ENCODE measurements at regions not wholly inside any gene's neighbourhood (a gene's known extent, or its start where the extent isn't known, plus 50 kb on each side); places are given as distances from the start of the nearest gene placed in this dataset.

DNA sequence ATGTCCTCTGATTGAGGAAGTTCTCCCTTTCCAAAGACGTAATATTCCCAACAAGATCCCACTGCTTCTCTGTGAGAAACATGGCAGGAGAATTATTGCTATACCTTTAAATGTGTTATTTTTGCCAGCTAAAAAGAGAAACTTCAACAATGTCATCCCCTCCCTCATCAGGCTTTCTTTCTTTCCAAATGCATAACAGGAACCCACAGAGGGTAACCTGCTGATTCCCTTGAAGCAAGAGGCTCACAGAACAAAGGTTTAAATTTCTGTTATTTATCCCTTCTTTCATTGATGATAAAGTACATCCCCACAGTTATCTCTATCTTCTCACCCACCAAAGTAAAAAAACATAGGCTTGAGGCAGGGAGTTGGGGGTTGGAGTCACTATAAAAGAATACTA, 102.1 kb downstream of the SLC30A10 start:
- no peak for TF ChIP-seq NFIC (IDR thresholded peaks at IDR 0.05)
- TF ChIP-seq RAD21 (IDR thresholded peaks at IDR 0.05; ENCODE audit: low read depth), result no peak
- no peak for TF ChIP-seq YY1 (IDR thresholded peaks at IDR 0.05; ENCODE audit: low read depth)
- TF ChIP-seq TAF1 (IDR thresholded peaks at IDR 0.05; ENCODE audit: low read depth), result no peak
- TF ChIP-seq CREB1 (IDR thresholded peaks at IDR 0.05; ENCODE audit: low read depth), result no peak
- no peak for TF ChIP-seq FOXM1 (IDR thresholded peaks at IDR 0.05; ENCODE audit: borderline replicate concordance, low read depth)
- TF ChIP-seq, protein P1, sequence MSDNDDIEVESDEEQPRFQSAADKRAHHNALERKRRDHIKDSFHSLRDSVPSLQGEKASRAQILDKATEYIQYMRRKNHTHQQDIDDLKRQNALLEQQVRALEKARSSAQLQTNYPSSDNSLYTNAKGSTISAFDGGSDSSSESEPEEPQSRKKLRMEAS (IDR thresholded peaks at IDR 0.05), result no peak
- TF ChIP-seq, protein P2, sequence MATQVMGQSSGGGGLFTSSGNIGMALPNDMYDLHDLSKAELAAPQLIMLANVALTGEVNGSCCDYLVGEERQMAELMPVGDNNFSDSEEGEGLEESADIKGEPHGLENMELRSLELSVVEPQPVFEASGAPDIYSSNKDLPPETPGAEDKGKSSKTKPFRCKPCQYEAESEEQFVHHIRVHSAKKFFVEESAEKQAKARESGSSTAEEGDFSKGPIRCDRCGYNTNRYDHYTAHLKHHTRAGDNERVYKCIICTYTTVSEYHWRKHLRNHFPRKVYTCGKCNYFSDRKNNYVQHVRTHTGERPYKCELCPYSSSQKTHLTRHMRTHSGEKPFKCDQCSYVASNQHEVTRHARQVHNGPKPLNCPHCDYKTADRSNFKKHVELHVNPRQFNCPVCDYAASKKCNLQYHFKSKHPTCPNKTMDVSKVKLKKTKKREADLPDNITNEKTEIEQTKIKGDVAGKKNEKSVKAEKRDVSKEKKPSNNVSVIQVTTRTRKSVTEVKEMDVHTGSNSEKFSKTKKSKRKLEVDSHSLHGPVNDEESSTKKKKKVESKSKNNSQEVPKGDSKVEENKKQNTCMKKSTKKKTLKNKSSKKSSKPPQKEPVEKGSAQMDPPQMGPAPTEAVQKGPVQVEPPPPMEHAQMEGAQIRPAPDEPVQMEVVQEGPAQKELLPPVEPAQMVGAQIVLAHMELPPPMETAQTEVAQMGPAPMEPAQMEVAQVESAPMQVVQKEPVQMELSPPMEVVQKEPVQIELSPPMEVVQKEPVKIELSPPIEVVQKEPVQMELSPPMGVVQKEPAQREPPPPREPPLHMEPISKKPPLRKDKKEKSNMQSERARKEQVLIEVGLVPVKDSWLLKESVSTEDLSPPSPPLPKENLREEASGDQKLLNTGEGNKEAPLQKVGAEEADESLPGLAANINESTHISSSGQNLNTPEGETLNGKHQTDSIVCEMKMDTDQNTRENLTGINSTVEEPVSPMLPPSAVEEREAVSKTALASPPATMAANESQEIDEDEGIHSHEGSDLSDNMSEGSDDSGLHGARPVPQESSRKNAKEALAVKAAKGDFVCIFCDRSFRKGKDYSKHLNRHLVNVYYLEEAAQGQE (IDR thresholded peaks at IDR 0.05; ENCODE audit: low read depth), result no peak
- TF ChIP-seq TCF12 (IDR thresholded peaks at IDR 0.05; ENCODE audit: low read depth), result no peak
- TF ChIP-seq CEBPB (IDR thresholded peaks at IDR 0.05), result no peak
- TF ChIP-seq EP300 (IDR thresholded peaks at IDR 0.05; ENCODE audit: borderline replicate concordance), result no peak
- TF ChIP-seq USF1 (IDR thresholded peaks at IDR 0.05), result no peak
- TF ChIP-seq TEAD4 (IDR thresholded peaks at IDR 0.05), result no peak
- no peak for TF ChIP-seq ZBTB7A (IDR thresholded peaks at IDR 0.05; ENCODE audit: low read depth)
